ENCODE measurements at regions not wholly inside any gene's neighbourhood (a gene's known extent, or its start where the extent isn't known, plus 50 kb on each side); places are given as distances from the start of the nearest gene placed in this dataset.

GRCh38 chr5:4144411-4145007, 548.9 kb downstream of the IRX1 start:
- TF ChIP-seq CTCF (conservative IDR thresholded peaks at IDR 0.05; ENCODE audit: low read length) = no peak
- no peak for DNase-seq (ENCODE audit: low read depth)
- H3K4me3 ChIP-seq (ENCODE audit: low read length) = no peak overlapping the region

- TF ChIP-seq CTCF (conservative IDR thresholded peaks at IDR 0.05; ENCODE audit: low read length) = no peak
- DNase-seq (ENCODE audit: low read depth) = no peak
- H3K4me3 ChIP-seq (ENCODE audit: low read length) = no peak overlapping the region
Observed at GRCh38 chr5:4145511-4145910, 549.9 kb downstream of the IRX1 start.

GRCh38 chr5:4148009-4148408, 552.4 kb downstream of the IRX1 start:
- DNase-seq (ENCODE audit: low read depth) = no peak
- no peak overlapping the region for H3K4me3 ChIP-seq (ENCODE audit: low read length)
- no peak for TF ChIP-seq CTCF (conservative IDR thresholded peaks at IDR 0.05; ENCODE audit: low read length)

- H3K4me3 ChIP-seq (ENCODE audit: low read length) = no peak overlapping the region
- DNase-seq (ENCODE audit: low read depth) = no peak
- TF ChIP-seq CTCF (conservative IDR thresholded peaks at IDR 0.05; ENCODE audit: low read length) = no peak
Observed at GRCh38 chr5:4150067-4150466, 554.4 kb downstream of the IRX1 start.

- no peak for DNase-seq (ENCODE audit: low read depth)
- TF ChIP-seq CTCF (conservative IDR thresholded peaks at IDR 0.05; ENCODE audit: low read length) = no peak
- H3K4me3 ChIP-seq (ENCODE audit: low read length) = no peak overlapping the region
Observed at GRCh38 chr5:4156153-4156552, 560.5 kb downstream of the IRX1 start.

GRCh38 chr5:4156889-4157288, 561.3 kb downstream of the IRX1 start:
- no peak overlapping the region for H3K4me3 ChIP-seq (ENCODE audit: low read length)
- no peak for DNase-seq (ENCODE audit: low read depth)
- TF ChIP-seq CTCF (conservative IDR thresholded peaks at IDR 0.05; ENCODE audit: low read length) = no peak

- H3K4me3 ChIP-seq (ENCODE audit: low read length) = no peak overlapping the region
- TF ChIP-seq CTCF (conservative IDR thresholded peaks at IDR 0.05; ENCODE audit: low read length) = no peak
- DNase-seq (ENCODE audit: low read depth) = no peak
Observed at GRCh38 chr5:4158750-4159447, 563.3 kb downstream of the IRX1 start.

All from AG10803 (cell line).